OCI-LY3 (cell line): ENCODE measurements at regions not wholly inside any gene's neighbourhood (a gene's known extent, or its start where the extent isn't known, plus 50 kb on each side); places are given as distances from the start of the nearest gene placed in this dataset.
A peak's percentile ranks its signal among the peaks of the same experiment; 100 is the strongest.

Experiments
- H2AFZ ChIP-seq: fragments of 200-600, 300-600 bp; shearing (Covaris generic); 2 replicates; pipeline ENCODE4 v1.6.0; 2014; ENCODE audit warnings: antibody characterized with exemption, low read depth, low read length
- H3K27ac ChIP-seq: fragments of 200-600, 300-600 bp; sonication (generic); 2 replicates; pipeline ENCODE4 v1.5.1; 2014; ENCODE audit warnings: mild to moderate bottlenecking, low read length, moderate library complexity, mixed read lengths
- H3K27me3 ChIP-seq: fragments of 200-600, 300-600 bp; sonication (generic); 2 replicates; pipeline ENCODE4 v1.6.1; 2014; ENCODE audit warnings: low read depth, low read length, mixed read lengths
- H3K36me3 ChIP-seq: fragments of 200-600, 300-600 bp; sonication (generic); replicated peaks from 2 replicates; pipeline ENCODE3; 2014; ENCODE audit warnings: low read depth, low read length, mixed read lengths
- H3K4me1 ChIP-seq: fragments of 300-600, 200-600 bp; sonication (generic); 2 replicates; pipeline ENCODE4 v1.6.1; 2014; ENCODE audit warnings: low read length, mixed read lengths
- H3K4me2 ChIP-seq: fragments of 200-600, 300-600 bp; sonication (generic); 2 replicates; pipeline ENCODE4 v1.6.1; 2014; ENCODE audit warnings: low read length, mixed read lengths
- H3K4me3 ChIP-seq: fragments of 300-600, 200-600 bp; sonication (generic); 2 replicates; pipeline ENCODE4 v1.5.1; 2014; ENCODE audit warnings: antibody characterized with exemption, mild to moderate bottlenecking, low read length, moderate library complexity
- H3K79me2 ChIP-seq: fragments of 300-600, 200-600 bp; shearing (Covaris generic); 2 replicates; pipeline ENCODE4 v1.6.1; 2014; ENCODE audit warnings: mild to moderate bottlenecking, low read length, mixed read lengths
- H3K9ac ChIP-seq: fragments of 300-600, 200-600 bp; shearing (Covaris generic); 2 replicates; pipeline ENCODE4 v1.6.0; 2014; ENCODE audit warnings: mild to moderate bottlenecking, low read length, moderate library complexity
- H3K9me3 ChIP-seq: fragments of 200-600, 300-600 bp; shearing (Covaris generic); 2 replicates; pipeline ENCODE4 v1.6.1; 2014; ENCODE audit warnings: low read length, mixed read lengths; ENCODE audit not compliant: insufficient read depth
- H4K20me1 ChIP-seq: fragments of 200-600, 300-600 bp; sonication (generic); 2 replicates; pipeline ENCODE4 v1.6.1; 2016; ENCODE audit warnings: low read length, mixed read lengths; ENCODE audit not compliant: insufficient read depth
- EZH2phosphoT487 ChIP-seq: fragments of 200-600 bp; shearing (Covaris generic); IDR thresholded peaks from 2 replicates; pipeline ENCODE4 v1.6.1; 2018; ENCODE audit warnings: antibody characterized with exemption, mixed run types, low read depth
- TF ChIP-seq, protein P1 (sequence below): fragments of 200-600, 300-600 bp; sonication (generic); IDR thresholded peaks from 2 replicates; pipeline ENCODE4 v1.5.1; 2014; ENCODE audit warnings: antibody characterized with exemption, low read length, low read depth

DNA sequence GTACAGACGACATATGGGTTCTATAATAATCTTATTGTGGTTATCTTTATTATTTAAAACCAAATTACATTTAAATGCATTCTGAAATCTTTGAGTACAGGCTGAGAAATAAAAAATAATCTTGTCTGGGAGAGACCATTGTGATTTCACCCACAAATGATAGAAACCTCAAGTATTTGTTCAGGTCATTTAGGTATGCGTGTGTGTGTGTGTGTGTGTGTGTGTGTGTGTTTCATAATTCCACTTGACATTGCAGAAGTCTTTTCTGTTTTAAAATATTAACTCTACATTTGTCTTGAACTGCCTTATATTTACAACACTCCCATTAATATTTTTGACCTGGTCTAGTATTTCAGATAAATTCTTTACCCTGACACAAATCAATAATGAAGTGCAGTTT is 126.9 kb downstream of the SPRY2 start:
- Histone ChIP-seq H3K4me1 (0 out of 2 replicates have a peak, but pooled peaks cover 5% of the 10 kb centered on the region), H3K36me3 (no peaks in the 10 kb centered on the region), H2AFZ (peak overlapping the region; percentile 29; the same call in 1 of the 2 replicates), H3K27me3 (no peaks in the 10 kb centered on the region), H3K4me3 (no peak overlapping the region), H4K20me1 (no peaks in the 10 kb centered on the region), H3K9ac (no peak overlapping the region), H3K4me2 (no peak overlapping the region), H3K27ac (no peak overlapping the region), H3K79me2 (no peaks in the 10 kb centered on the region), H3K9me3 (no peaks in the 10 kb centered on the region)
- TF ChIP-seq EZH2phosphoT487, result no peak
- TF ChIP-seq, protein P1, sequence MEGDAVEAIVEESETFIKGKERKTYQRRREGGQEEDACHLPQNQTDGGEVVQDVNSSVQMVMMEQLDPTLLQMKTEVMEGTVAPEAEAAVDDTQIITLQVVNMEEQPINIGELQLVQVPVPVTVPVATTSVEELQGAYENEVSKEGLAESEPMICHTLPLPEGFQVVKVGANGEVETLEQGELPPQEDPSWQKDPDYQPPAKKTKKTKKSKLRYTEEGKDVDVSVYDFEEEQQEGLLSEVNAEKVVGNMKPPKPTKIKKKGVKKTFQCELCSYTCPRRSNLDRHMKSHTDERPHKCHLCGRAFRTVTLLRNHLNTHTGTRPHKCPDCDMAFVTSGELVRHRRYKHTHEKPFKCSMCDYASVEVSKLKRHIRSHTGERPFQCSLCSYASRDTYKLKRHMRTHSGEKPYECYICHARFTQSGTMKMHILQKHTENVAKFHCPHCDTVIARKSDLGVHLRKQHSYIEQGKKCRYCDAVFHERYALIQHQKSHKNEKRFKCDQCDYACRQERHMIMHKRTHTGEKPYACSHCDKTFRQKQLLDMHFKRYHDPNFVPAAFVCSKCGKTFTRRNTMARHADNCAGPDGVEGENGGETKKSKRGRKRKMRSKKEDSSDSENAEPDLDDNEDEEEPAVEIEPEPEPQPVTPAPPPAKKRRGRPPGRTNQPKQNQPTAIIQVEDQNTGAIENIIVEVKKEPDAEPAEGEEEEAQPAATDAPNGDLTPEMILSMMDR, result no peak

DNA sequence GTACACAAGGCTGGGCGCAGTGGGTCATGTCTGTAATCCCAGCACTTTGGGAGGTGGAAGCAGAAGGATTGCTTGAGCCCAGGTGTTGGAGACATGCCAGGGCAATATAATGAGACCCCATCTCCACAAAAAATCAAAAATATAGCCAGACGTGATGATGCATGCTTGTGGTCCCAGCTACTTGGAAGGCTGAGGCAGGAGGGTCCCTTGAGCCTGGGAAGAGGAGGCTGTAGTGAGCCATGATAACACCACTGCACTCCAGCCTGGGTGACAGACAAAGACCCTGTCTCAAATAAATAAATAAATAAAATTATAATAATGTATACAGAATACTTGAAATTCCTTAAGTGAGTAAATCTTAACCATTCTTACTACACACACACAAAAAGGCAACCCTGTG is 127.7 kb downstream of the SPRY2 start:
- Histone ChIP-seq H3K27me3 (no peaks in the 10 kb centered on the region), H4K20me1 (no peaks in the 10 kb centered on the region), H3K9ac (no peak overlapping the region), H3K27ac (no peak overlapping the region), H3K36me3 (no peaks in the 10 kb centered on the region), H3K4me2 (no peak overlapping the region), H2AFZ (no peak overlapping the region), H3K4me3 (no peak overlapping the region), H3K9me3 (no peaks in the 10 kb centered on the region), H3K4me1 (0 out of 2 replicates have a peak, but pooled peaks cover 5% of the 10 kb centered on the region), H3K79me2 (no peaks in the 10 kb centered on the region)
- TF ChIP-seq EZH2phosphoT487, result no peak
- TF ChIP-seq, protein P1, result no peak

DNA sequence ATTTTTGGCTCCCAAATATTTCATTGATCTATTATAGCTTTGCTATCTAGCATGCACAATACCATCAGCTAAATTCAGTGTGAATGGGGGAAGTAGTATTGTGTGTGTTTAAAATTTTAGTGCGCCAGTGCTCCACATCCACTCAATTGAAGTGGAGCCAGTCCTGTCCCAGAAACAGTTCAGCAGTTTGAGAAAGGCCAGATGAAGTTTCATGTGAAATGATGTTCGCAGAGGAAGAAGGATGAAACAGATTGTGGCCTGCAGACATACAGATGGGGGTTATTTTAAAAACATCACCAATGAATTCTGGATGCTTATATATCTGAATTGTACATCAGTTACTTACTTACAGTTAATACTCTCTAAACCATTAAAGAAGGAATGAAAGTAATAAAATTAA is 129.4 kb downstream of the SPRY2 start:
- Histone ChIP-seq H3K9ac (no peak overlapping the region), H3K27me3 (no peaks in the 10 kb centered on the region), H3K79me2 (no peaks in the 10 kb centered on the region), H3K4me2 (no peak overlapping the region), H3K4me3 (no peak overlapping the region), H3K9me3 (no peaks in the 10 kb centered on the region), H3K4me1 (0 out of 2 replicates have a peak, but pooled peaks cover 6% of the 10 kb centered on the region), H3K36me3 (no peaks in the 10 kb centered on the region), H2AFZ (no peak overlapping the region), H4K20me1 (no peaks in the 10 kb centered on the region), H3K27ac (no peak overlapping the region)
- TF ChIP-seq, protein P1, result no peak
- no peak for TF ChIP-seq EZH2phosphoT487

DNA sequence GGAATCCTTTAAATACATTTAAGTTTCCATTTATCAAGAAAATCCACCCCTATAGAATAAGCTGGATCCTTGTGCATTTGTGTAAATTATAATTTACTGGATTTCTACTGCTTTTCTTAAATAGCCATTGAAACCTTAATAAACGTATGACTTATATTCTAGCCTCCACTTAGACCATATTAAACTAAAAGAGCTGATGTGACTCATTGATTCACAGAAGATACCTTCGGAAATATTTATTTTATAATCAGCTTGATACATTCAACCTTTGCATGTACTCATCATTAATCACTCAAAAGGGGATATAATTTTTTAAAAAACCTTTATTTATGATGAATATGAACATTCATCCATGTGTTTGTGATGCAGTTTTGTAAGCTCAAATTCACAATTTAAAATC is 136.3 kb downstream of the SPRY2 start:
- H3K79me2 ChIP-seq, result no peaks in the 10 kb centered on the region
- no peak overlapping the region for H2AFZ ChIP-seq
- no peaks in the 10 kb centered on the region for H3K27me3 ChIP-seq
- TF ChIP-seq, protein P1, result no peak
- TF ChIP-seq EZH2phosphoT487, result no peak
- no peak overlapping the region for H3K9ac ChIP-seq
- H3K4me2 ChIP-seq, result no peak overlapping the region
- H3K4me3 ChIP-seq, result no peak overlapping the region
- no peak overlapping the region for H3K27ac ChIP-seq
- peaks cover 13% of the 10 kb centered on the region for H3K4me1 ChIP-seq
- H3K36me3 ChIP-seq, result no peaks in the 10 kb centered on the region
- H4K20me1 ChIP-seq, result no peaks in the 10 kb centered on the region
- H3K9me3 ChIP-seq, result no peaks in the 10 kb centered on the region
